ENCODE measurements at regions not wholly inside any gene's neighbourhood (a gene's known extent, or its start where the extent isn't known, plus 50 kb on each side); places are given as distances from the start of the nearest gene placed in this dataset.

GRCh38 chr1:106523497-106523896 is 533.0 kb upstream of the PRMT6 start:
- ATAC-seq (ENCODE audit: insufficient number of reproducible peaks, low FRiP score, low read depth) = no peak
- H3K36me3 ChIP-seq = no peaks in the 10 kb centered on the region
- DNase-seq (ENCODE audit: low spot score) = no peak
- no peak overlapping the region for H3K4me3 ChIP-seq
- no peaks in the 10 kb centered on the region for H3K27me3 ChIP-seq (replicated peaks; ENCODE audit: insufficient read depth)
- H3K4me1 ChIP-seq (ENCODE audit: control insufficient read depth in 1 of 2, low read depth in 2 of 2) = no peaks in the 10 kb centered on the region
- H3K27ac ChIP-seq = no peak overlapping the region
- H3K9me3 ChIP-seq = no peaks in the 10 kb centered on the region
- TF ChIP-seq, protein P1, sequence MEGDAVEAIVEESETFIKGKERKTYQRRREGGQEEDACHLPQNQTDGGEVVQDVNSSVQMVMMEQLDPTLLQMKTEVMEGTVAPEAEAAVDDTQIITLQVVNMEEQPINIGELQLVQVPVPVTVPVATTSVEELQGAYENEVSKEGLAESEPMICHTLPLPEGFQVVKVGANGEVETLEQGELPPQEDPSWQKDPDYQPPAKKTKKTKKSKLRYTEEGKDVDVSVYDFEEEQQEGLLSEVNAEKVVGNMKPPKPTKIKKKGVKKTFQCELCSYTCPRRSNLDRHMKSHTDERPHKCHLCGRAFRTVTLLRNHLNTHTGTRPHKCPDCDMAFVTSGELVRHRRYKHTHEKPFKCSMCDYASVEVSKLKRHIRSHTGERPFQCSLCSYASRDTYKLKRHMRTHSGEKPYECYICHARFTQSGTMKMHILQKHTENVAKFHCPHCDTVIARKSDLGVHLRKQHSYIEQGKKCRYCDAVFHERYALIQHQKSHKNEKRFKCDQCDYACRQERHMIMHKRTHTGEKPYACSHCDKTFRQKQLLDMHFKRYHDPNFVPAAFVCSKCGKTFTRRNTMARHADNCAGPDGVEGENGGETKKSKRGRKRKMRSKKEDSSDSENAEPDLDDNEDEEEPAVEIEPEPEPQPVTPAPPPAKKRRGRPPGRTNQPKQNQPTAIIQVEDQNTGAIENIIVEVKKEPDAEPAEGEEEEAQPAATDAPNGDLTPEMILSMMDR (IDR thresholded peaks at IDR 0.05) = no peak

DNA sequence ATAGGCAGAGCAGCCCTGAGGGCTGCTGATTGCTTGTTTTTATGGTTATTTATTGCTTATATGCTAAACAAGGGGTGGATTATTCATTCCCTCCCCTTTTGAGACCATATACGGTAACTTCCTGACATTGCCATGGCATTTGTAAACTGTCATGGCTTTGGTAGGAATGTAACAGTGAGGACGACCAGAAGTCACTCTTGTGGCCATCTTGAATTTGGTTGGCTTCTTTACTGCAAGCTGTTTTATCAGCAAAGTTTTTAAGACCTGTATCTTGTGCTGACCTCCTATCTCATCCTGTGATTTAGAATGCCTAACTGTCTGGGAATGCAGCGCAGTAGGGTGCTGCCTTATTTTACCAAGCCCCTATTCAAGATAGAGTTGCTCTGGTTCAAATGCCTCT is 531.8 kb upstream of the PRMT6 start:
- TF ChIP-seq, protein P1 (IDR thresholded peaks at IDR 0.05) = no peak
- H3K27me3 ChIP-seq (replicated peaks; ENCODE audit: insufficient read depth) = no peaks in the 10 kb centered on the region
- H3K4me3 ChIP-seq = no peak overlapping the region
- H3K4me1 ChIP-seq (ENCODE audit: control insufficient read depth in 1 of 2, low read depth in 2 of 2) = no peaks in the 10 kb centered on the region
- DNase-seq (ENCODE audit: low spot score) (no peak), ATAC-seq (ENCODE audit: insufficient number of reproducible peaks, low FRiP score, low read depth) (no peak)
- H3K9me3 ChIP-seq = no peaks in the 10 kb centered on the region
- H3K36me3 ChIP-seq = no peaks in the 10 kb centered on the region
- H3K27ac ChIP-seq = no peak overlapping the region

DNA sequence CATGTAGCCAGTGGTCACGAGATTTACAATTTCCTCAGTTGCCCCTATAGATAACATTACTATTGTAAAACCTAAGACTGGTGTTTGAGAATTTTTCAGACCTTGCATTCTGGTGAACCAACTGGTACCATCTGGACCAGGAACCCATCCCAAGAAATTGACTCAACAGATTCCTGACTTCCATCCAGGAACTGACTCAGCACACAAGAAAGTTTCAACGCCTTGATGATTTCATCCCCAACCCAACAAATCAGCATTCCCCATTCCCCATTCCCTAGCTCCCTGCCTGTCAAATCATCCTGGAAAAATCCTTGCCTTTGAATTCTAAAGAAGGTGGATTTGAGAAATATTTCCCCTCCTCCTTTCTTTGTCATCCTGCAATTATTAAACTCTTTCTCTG is 529.8 kb upstream of the PRMT6 start:
- TF ChIP-seq, protein P1 (IDR thresholded peaks at IDR 0.05) = no peak
- ATAC-seq (ENCODE audit: insufficient number of reproducible peaks, low FRiP score, low read depth) = no peak

GRCh38 chr1:106534612-106535011 is 521.9 kb upstream of the PRMT6 start:
- ATAC-seq (ENCODE audit: insufficient number of reproducible peaks, low FRiP score, low read depth) = no peak
- DNase-seq (ENCODE audit: low spot score) = no peak
- H3K4me1 ChIP-seq (ENCODE audit: control insufficient read depth in 1 of 2, low read depth in 2 of 2) = no peaks in the 10 kb centered on the region
- H3K27ac ChIP-seq = no peak overlapping the region
- H3K27me3 ChIP-seq (replicated peaks; ENCODE audit: insufficient read depth) = no peaks in the 10 kb centered on the region
- peaks cover 5% of the 10 kb centered on the region for H3K9me3 ChIP-seq
- H3K4me3 ChIP-seq = no peak overlapping the region
- H3K36me3 ChIP-seq = no peaks in the 10 kb centered on the region
- TF ChIP-seq, protein P1 (IDR thresholded peaks at IDR 0.05) = no peak

More for the DNA sequence above, 529.8 kb upstream of the PRMT6 start:
- no peaks in the 10 kb centered on the region for H3K4me1 ChIP-seq (ENCODE audit: control insufficient read depth in 1 of 2, low read depth in 2 of 2)
- no peak overlapping the region for H3K4me3 ChIP-seq
- no peaks in the 10 kb centered on the region for H3K36me3 ChIP-seq
- no peak overlapping the region for H3K27ac ChIP-seq
- no peaks in the 10 kb centered on the region for H3K27me3 ChIP-seq (replicated peaks; ENCODE audit: insufficient read depth)
- no peak for DNase-seq (ENCODE audit: low spot score)
- H3K9me3 ChIP-seq = no peaks in the 10 kb centered on the region

GRCh38 chr1:106536741-106537140 is 519.7 kb upstream of the PRMT6 start:
- no peaks in the 10 kb centered on the region for H3K36me3 ChIP-seq
- peaks cover 9% of the 10 kb centered on the region for H3K9me3 ChIP-seq
- H3K4me3 ChIP-seq = no peak overlapping the region
- no peak for ATAC-seq (ENCODE audit: insufficient number of reproducible peaks, low FRiP score, low read depth)
- TF ChIP-seq, protein P1 (IDR thresholded peaks at IDR 0.05) = no peak
- no peaks in the 10 kb centered on the region for H3K27me3 ChIP-seq (replicated peaks; ENCODE audit: insufficient read depth)
- H3K27ac ChIP-seq = no peak overlapping the region
- no peak for DNase-seq (ENCODE audit: low spot score)
- H3K4me1 ChIP-seq (ENCODE audit: control insufficient read depth in 1 of 2, low read depth in 2 of 2) = no peaks in the 10 kb centered on the region

Data from thoracic aorta (tissue), 2 donors.